Naive B cell (primary cell): ENCODE measurements at regions not wholly inside any gene's neighbourhood (a gene's known extent, or its start where the extent isn't known, plus 50 kb on each side); places are given as distances from the start of the nearest gene placed in this dataset.
A peak's percentile ranks its signal among the peaks of the same experiment; 100 is the strongest.

Experiments
- ATAC-seq, 2 donors: fragments of 150-1000 bp; cut with Tn5 transposase; 2 replicates each; pipeline ENCODE4 v1.10.0; 2021; ENCODE audit warnings: low read depth in 2 of 2, mild to moderate bottlenecking in 2 of 2, moderate library complexity in 2 of 2
- DNase-seq: peaks from one replicate; pipeline ENCODE4 v3.0.0; 2022
- H3K27ac Mint-ChIP-seq, 6 donors: one replicate each; pipeline ENCODE4 v1.8.0; 2020 to 2022; ENCODE audit warnings: mild to moderate bottlenecking in 6 of 6, mixed read lengths in 6 of 6, moderate library complexity in 5 of 6, inconsistent platforms in 2 of 6
- H3K27me3 Mint-ChIP-seq, 3 donors: one replicate each; pipeline ENCODE4 v1.8.0; 2021 to 2022; ENCODE audit warnings: mixed read lengths in 3 of 3, mild to moderate bottlenecking in 1 of 3
- H3K36me3 Mint-ChIP-seq, 2 donors: one replicate each; pipeline ENCODE4 v1.8.0; 2020 to 2022; ENCODE audit warnings: mixed read lengths in 2 of 2, inconsistent platforms in 1 of 2, mild to moderate bottlenecking in 1 of 2
- H3K4me1 Mint-ChIP-seq, 3 donors: one replicate each; pipeline ENCODE4 v1.8.0; 2020 to 2022; ENCODE audit warnings: mixed read lengths in 3 of 3, inconsistent platforms in 1 of 3, mild to moderate bottlenecking in 1 of 3, moderate library complexity in 1 of 3
- H3K4me3 Mint-ChIP-seq, 8 donors: one replicate each; pipeline ENCODE4 v1.8.0; 2020 to 2022; ENCODE audit warnings: mild to moderate bottlenecking in 8 of 8, mixed read lengths in 8 of 8, moderate library complexity in 8 of 8, inconsistent platforms in 2 of 8
- H3K9me3 Mint-ChIP-seq, 7 donors: one replicate each; pipeline ENCODE4 v1.8.0; 2020 to 2022; ENCODE audit warnings: mixed read lengths in 7 of 7, mild to moderate bottlenecking in 5 of 7, inconsistent platforms in 2 of 7, moderate library complexity in 1 of 7

GRCh38 chr17:63116967-63117830 is 151.2 kb downstream of the TANC2 start:
- no peaks in the 10 kb centered on the region for H3K36me3 Mint-ChIP-seq
- H3K4me1 Mint-ChIP-seq = no peaks in the 10 kb centered on the region
- H3K9me3 Mint-ChIP-seq = no peaks in the 10 kb centered on the region
- H3K27me3 Mint-ChIP-seq = no peaks in the 10 kb centered on the region
- no peak for ATAC-seq
- no peak for DNase-seq
- H3K27ac Mint-ChIP-seq = no peak overlapping the region
- H3K4me3 Mint-ChIP-seq = no peak overlapping the region

DNA sequence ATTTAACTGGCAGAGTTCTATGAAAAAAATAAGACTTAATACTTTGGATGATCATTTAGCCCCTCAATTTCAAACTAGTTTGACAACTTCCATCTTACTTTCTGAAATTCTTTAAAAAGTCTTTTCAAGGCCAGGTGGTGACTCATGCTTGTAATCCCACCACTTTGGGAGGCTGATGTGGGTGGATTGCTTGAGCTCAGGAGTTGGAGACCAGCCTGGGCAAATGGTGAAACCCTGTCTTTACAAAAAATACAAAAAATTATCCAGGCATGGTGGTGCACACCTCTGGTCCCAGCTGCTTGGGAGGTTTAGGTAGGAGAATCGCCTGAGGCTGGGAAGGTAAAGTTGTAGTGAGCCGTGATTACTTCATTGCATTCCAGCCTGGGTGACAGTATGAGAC is 154.4 kb downstream of the TANC2 start:
- Mint-ChIP-seq H3K36me3 (peaks cover 0 to 6% of the 10 kb centered on the region in 2 donors), H3K27ac (no peak overlapping the region), H3K4me3 (no peak overlapping the region), H3K4me1 (peaks cover 0 to 14% (median 1%) of the 10 kb centered on the region in 3 donors), H3K9me3 (no peaks in the 10 kb centered on the region), H3K27me3 (no peaks in the 10 kb centered on the region)
- ATAC-seq (no peak), DNase-seq (no peak)

DNA sequence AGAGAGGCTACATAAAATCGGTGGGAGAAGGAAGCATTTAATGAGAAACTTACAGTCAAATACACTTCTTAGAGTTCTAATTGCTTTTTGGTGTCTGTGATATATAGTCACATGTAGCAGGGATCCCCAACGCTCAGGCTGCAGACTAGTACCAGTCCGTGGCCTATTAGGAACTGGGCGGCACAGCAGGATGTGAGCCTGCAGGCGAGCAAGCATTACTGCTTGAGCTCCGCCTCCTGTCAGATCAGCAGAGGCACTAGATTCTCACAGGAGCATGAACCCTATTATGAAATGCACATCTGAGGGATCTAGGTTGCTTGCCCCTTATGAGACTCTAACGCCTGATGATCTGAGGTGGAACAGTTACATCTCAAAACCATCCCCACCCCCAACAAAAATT is 158.5 kb downstream of the TANC2 start:
- no peaks in the 10 kb centered on the region for H3K9me3 Mint-ChIP-seq
- peaks cover 0 to 16% (median 1%) of the 10 kb centered on the region in 3 donors for H3K4me1 Mint-ChIP-seq
- H3K27ac Mint-ChIP-seq = peak overlapping the region in 2 of 6 donors; percentile 59 to 66
- ATAC-seq (no peak), DNase-seq (no peak)
- H3K27me3 Mint-ChIP-seq = no peaks in the 10 kb centered on the region
- peaks cover 0 to 6% of the 10 kb centered on the region in 2 donors for H3K36me3 Mint-ChIP-seq
- H3K4me3 Mint-ChIP-seq = no peak overlapping the region

DNA sequence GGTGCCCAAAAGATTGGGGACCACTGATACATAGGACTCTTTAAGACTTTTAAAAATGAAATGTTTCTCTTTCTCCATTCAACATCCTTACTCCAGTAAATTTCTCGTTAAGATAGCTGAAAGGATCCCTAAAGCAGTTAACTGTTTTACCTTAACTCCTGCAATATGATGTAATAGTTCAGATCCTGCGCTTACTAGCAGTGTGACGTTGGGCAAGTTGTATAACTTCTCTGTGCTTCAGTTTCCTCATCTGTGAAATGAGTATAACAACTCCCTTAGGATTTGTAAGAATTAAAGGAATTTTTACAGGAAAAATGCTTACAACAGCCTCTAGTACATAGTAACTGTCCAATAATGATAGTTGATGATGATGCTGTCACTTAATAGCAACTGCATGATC is 158.9 kb downstream of the TANC2 start:
- Mint-ChIP-seq H3K36me3 (peaks cover 0 to 6% of the 10 kb centered on the region in 2 donors), H3K4me1 (peaks cover 0 to 16% (median 1%) of the 10 kb centered on the region in 3 donors), H3K27me3 (no peaks in the 10 kb centered on the region), H3K9me3 (no peaks in the 10 kb centered on the region), H3K4me3 (no peak overlapping the region), H3K27ac (no peak overlapping the region)
- ATAC-seq (no peak), DNase-seq (no peak)

DNA sequence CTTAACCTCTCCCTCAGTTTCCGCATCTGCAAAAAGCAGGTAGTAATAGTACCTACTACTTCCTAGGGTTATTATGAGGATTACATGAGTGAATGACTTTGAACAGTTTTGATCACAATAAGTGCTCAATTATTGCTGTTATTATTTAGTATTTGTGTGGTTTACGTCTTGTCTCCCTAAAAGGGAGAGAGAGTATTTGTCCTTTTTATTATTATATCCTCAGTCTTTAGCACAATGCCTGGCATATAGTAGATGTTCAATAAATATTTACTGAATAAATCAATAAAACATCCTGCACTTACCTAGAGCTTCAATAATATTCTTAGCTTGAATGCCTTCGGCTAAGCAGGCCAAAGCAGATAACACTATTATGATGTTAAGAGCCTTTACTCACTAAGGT is 160.0 kb downstream of the TANC2 start:
- H3K27ac Mint-ChIP-seq = no peak overlapping the region

DNA sequence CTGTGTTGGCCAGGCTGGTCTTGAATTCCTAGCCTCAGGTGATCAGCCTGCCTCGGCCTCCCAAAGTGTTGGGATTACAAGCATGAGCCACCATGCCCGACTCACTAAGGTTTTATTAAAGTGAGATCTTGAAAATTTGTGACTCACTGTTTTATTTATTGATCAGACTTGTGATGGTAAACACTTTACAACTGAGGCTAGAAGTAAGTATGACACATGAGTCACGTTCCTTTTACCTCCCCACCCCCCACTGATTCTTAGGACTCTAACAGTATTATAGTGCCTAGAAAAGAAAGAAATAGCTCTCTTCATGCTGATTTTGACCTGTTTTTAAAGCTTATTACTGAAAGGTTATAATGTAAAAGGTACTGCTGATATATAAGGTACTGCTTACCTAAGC is 160.6 kb downstream of the TANC2 start:
- Mint-ChIP-seq H3K4me3 (no peak overlapping the region), H3K36me3 (peaks cover 0 to 6% of the 10 kb centered on the region in 2 donors), H3K27ac (no peak overlapping the region), H3K27me3 (no peaks in the 10 kb centered on the region), H3K4me1 (peaks cover 0 to 16% (median 1%) of the 10 kb centered on the region in 3 donors), H3K9me3 (no peaks in the 10 kb centered on the region)
- ATAC-seq (no peak), DNase-seq (no peak)

More for the DNA sequence above, 160.0 kb downstream of the TANC2 start:
- H3K36me3 Mint-ChIP-seq = peaks cover 0 to 6% of the 10 kb centered on the region in 2 donors
- H3K9me3 Mint-ChIP-seq = no peaks in the 10 kb centered on the region
- DNase-seq = no peak
- ATAC-seq = no peak
- H3K27me3 Mint-ChIP-seq = no peaks in the 10 kb centered on the region
- H3K4me1 Mint-ChIP-seq = peaks cover 0 to 16% (median 1%) of the 10 kb centered on the region in 3 donors
- H3K4me3 Mint-ChIP-seq = no peak overlapping the region

- no peaks in the 10 kb centered on the region for H3K9me3 Mint-ChIP-seq
- H3K4me3 Mint-ChIP-seq = no peak overlapping the region
- H3K36me3 Mint-ChIP-seq = no peaks in the 10 kb centered on the region
- H3K27me3 Mint-ChIP-seq = no peaks in the 10 kb centered on the region
- ATAC-seq (no peak), DNase-seq (no peak)
- H3K4me1 Mint-ChIP-seq = no peaks in the 10 kb centered on the region
- no peak overlapping the region for H3K27ac Mint-ChIP-seq
Measured at GRCh38 chr17:63132459-63132911, 166.4 kb downstream of the TANC2 start.

DNA sequence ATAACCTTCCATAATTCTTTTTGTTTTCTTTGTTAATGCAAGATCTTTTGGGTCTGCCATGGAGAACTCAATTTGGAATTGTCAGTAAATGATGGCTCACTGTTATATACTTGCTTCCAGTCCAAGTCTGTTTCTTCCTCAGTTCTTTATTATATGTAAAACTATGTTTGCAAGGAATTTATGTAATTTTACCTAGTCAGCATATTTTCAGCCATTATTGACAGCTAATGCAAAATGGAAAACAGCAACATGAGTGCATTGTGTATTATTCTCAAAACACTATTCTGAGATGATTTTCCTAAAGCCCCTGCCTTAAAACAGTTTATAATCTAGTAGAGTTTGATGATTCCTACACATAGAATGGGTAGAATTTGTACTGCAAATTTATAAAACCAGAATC is 167.5 kb downstream of the TANC2 start:
- Mint-ChIP-seq H3K9me3 (no peaks in the 10 kb centered on the region), H3K4me3 (no peak overlapping the region), H3K27me3 (no peaks in the 10 kb centered on the region), H3K4me1 (peaks cover 3% of the 10 kb centered on the region in 3 donors), H3K36me3 (no peaks in the 10 kb centered on the region), H3K27ac (no peak overlapping the region)
- ATAC-seq (no peak), DNase-seq (no peak)

- Mint-ChIP-seq H3K36me3 (no peaks in the 10 kb centered on the region), H3K4me1 (peaks cover 9 to 16% (median 9%) of the 10 kb centered on the region in 3 donors), H3K27ac (no peak overlapping the region), H3K4me3 (no peak overlapping the region), H3K9me3 (no peaks in the 10 kb centered on the region), H3K27me3 (no peaks in the 10 kb centered on the region)
- DNase-seq = no peak
- no peak for ATAC-seq
Measured at GRCh38 chr17:63134867-63135266, 168.8 kb downstream of the TANC2 start.

- no peak overlapping the region for H3K4me3 Mint-ChIP-seq
- DNase-seq (no peak), ATAC-seq (no peak)
- no peaks in the 10 kb centered on the region for H3K27me3 Mint-ChIP-seq
- H3K9me3 Mint-ChIP-seq = no peaks in the 10 kb centered on the region
- H3K27ac Mint-ChIP-seq = peak overlapping the region in 1 of 6 donors; percentile 35
- H3K36me3 Mint-ChIP-seq = no peaks in the 10 kb centered on the region
- peaks cover 9 to 25% (median 13%) of the 10 kb centered on the region in 3 donors for H3K4me1 Mint-ChIP-seq
Measured at GRCh38 chr17:63136369-63137012, 170.5 kb downstream of the TANC2 start.

DNA sequence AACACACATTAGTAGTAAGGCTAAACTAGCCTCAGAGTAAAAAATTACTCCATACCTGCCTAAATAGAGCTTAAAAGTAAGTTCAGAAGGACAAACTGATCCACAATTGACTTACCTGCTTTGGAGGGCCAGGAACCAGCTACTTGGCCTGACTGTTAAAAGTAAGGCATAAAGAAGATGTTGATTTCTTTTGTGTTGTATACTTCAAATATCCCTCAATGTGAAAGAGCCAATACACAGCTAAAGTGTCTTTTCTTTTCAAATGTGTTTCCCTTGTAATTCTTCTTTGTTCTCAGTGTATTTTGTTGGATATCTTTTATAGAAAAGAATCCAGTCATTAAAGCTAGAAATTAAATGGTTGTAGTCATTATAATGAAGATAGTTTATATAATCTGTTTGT is 171.1 kb downstream of the TANC2 start:
- Mint-ChIP-seq H3K4me3 (no peak overlapping the region), H3K27ac (no peak overlapping the region), H3K9me3 (no peaks in the 10 kb centered on the region), H3K36me3 (no peaks in the 10 kb centered on the region), H3K4me1 (peaks cover 9 to 25% (median 13%) of the 10 kb centered on the region in 3 donors), H3K27me3 (no peaks in the 10 kb centered on the region)
- ATAC-seq (no peak), DNase-seq (no peak)

- H3K4me1 Mint-ChIP-seq = peaks cover 9 to 25% (median 13%) of the 10 kb centered on the region in 3 donors
- H3K36me3 Mint-ChIP-seq = no peaks in the 10 kb centered on the region
- DNase-seq (peak; percentile 1), ATAC-seq (peak; percentile 54 to 66)
- H3K9me3 Mint-ChIP-seq = no peaks in the 10 kb centered on the region
- H3K4me3 Mint-ChIP-seq = no peak overlapping the region
- no peaks in the 10 kb centered on the region for H3K27me3 Mint-ChIP-seq
- peak overlapping the region in 5 of 6 donors; percentile 1 to 93 (median 80) for H3K27ac Mint-ChIP-seq
Measured at GRCh38 chr17:63138713-63139112, 172.7 kb downstream of the TANC2 start.

DNA sequence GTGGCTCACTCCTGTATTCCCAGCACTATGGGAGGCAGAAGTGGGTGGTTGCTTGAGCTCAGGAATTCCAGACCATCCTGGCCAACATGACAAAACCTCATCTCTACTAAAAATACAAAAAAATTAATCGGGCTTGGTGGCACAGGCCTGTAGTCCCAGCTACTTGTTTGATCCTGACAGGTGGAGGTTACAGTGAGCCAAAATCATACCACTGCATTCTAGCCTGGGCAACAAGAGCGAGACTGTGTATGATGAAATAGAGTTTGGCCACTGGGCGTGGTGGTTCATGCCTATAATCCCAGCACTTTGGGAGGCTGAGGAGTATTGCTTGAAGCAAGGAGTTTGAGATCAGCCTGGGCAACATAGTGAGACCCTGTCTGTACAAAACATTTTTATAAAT is 173.3 kb downstream of the TANC2 start:
- Mint-ChIP-seq H3K4me1 (peaks cover 9 to 25% (median 13%) of the 10 kb centered on the region in 3 donors), H3K27me3 (no peaks in the 10 kb centered on the region), H3K4me3 (peak overlapping the region in 2 of 8 donors; percentile 21 to 29), H3K9me3 (no peaks in the 10 kb centered on the region), H3K36me3 (no peaks in the 10 kb centered on the region), H3K27ac (peak overlapping the region in 1 of 6 donors; percentile 66)
- DNase-seq = no peak
- no peak for ATAC-seq

GRCh38 chr17:63140255-63140654 is 174.2 kb downstream of the TANC2 start:
- no peaks in the 10 kb centered on the region for H3K27me3 Mint-ChIP-seq
- H3K9me3 Mint-ChIP-seq = no peaks in the 10 kb centered on the region
- H3K4me1 Mint-ChIP-seq = peaks cover 9 to 25% (median 13%) of the 10 kb centered on the region in 3 donors
- no peaks in the 10 kb centered on the region for H3K36me3 Mint-ChIP-seq
- H3K27ac Mint-ChIP-seq = peak overlapping the region in 3 of 6 donors; percentile 7 to 80 (median 28)
- ATAC-seq = peak; percentile 94 to 97
- H3K4me3 Mint-ChIP-seq = peak overlapping the region in 3 of 8 donors; percentile 32 to 67 (median 32)
- DNase-seq = peak; percentile 49
